GM18517 (cell line): ENCODE measurements at regions not wholly inside any gene's neighbourhood (a gene's known extent, or its start where the extent isn't known, plus 50 kb on each side); places are given as distances from the start of the nearest gene placed in this dataset.

Experiments
- ATAC-seq: cut with Tn5 transposase; IDR thresholded peaks from one replicate; pipeline ENCODE4 v1.9.1; 2021; ENCODE audit warnings: mild to moderate bottlenecking, moderate library complexity; ENCODE audit not compliant: unreplicated experiment

GRCh38 chr11:15793043-15793996 is 563.0 kb downstream of the SOX6 start:
- ATAC-seq = no peak

DNA sequence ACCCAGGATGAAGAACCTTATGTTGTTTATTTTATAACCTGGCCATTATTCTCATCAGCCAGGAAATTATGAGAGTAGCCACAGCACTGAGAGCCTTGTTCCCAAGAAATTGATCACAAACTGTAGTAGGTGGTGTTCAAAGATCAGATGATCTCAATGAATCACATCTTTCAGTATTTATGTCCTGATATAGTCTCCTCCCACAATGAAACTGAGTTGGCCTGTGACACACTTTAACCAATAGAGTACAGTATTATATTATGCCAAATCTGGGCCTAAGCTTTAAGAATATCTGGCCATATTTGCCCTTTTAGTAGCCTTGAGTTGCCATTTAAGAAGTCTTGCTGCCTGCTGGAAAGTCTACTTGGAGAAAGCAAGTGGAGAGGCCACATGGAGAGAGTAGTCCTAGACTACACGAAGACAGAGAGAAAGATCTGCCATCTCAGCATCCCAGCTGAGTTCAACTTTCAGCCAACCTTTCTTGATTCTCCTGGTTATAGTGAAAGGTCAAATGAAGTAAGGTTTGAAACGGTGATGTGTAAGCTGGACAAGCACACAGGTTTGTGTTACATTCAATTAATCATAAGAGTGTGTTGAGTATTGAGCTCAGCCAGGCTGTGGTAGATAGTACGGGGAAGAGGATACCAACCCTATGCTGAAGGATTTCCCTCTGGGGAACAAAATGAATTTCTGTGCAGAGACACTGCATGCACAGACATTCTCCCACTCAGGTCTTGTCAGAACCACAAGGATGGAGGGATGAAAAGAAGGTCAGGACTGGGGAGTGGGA is 561.8 kb downstream of the SOX6 start:
- no peak for ATAC-seq

- no peak for ATAC-seq
Measured at GRCh38 chr11:15795378-15795777, 561.0 kb downstream of the SOX6 start.

DNA sequence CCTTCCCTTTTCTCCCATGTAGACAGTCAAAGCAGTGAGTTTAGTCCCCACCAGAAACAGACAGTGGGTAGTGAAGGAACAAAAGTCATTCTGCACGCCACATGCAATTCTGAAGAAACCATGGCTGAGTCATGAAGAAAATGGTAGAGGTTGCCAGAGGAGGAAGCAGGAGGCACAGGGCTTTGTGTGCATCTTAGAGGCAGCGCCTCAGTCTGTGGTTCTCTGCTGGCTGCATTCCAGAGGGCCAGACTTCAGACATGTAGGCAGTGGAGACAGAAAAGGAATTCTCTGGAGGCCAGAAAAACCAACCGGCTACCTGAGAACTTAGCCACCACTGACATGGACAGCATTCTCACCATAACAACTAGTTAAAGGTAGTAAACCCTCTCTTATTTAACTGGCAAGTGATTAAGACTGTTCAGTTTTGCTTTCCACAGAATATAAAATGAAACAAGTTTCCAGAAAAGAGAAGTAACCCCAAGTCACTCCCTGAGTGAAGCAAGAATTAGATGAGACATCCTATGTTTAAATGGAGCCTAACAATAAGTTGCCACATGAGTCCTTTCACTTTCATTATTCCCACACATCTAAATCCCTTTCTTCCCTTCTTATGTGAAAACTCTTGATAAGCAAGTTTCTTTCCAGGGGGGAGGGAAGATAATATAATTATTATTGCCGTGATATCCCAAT is 556.1 kb downstream of the SOX6 start:
- ATAC-seq = no peak

- no peak for ATAC-seq
Measured at GRCh38 chr11:15801126-15801525, 555.2 kb downstream of the SOX6 start.

GRCh38 chr11:15801616-15802015 is 554.7 kb downstream of the SOX6 start:
- no peak for ATAC-seq

GRCh38 chr11:15805726-15806125 is 550.6 kb downstream of the SOX6 start:
- ATAC-seq = no peak

DNA sequence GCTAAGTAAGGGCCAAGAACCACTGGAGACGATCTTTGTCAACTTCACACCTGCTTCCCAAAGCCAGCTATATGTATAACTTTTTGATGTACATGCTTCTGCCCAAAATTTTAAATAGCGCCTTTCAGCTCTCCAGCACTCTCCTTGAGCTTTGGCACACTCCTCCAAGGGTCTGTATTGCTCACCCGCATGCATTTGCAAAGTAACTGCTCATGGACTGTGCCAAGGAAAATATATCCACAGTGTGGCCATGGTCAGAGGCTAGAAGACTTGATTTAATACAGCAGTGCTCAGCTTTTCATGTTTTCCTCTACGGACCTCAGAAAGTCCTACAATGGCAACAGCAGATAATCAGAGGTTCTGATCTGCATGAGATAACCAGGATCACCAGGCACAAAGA is 550.1 kb downstream of the SOX6 start:
- no peak for ATAC-seq

DNA sequence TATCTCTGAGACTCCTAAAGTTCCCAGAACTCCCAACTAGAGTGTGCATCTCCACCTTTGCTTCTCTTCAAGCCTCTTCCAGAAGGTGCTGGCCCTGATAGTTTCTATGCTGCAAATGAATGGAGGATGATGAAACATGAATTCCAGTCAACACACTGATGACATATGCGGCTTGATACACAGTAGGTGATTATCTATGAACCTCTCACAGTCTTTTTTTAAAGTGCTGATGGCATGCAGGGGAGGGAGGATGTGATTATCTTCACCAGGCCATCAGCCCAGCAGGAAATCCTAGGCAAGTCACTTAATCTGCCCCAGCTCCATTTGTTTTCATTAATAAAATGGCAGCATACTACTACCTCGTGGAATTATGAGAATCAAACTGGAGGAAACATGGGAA is 548.5 kb downstream of the SOX6 start:
- ATAC-seq = no peak

GRCh38 chr11:15810082-15810481 is 546.3 kb downstream of the SOX6 start:
- ATAC-seq = no peak

DNA sequence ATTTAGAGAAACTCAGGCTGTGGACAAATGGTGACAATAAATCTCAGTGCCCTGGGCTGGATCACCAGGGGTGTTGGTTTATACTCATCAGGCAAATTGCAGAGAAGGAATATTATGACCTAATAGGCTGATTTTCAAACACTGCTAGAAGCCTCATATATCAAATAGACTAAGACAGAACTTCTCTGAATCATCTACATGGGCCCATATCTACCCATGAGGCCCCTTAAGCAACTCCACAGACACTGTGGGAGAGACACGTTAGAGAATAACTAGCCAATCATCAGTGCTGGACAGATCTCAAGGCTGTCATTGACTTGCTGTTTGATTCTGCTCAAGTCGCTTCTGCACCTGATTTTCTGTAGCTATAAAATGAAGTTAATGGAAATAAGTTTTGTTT is 545.8 kb downstream of the SOX6 start:
- no peak for ATAC-seq

DNA sequence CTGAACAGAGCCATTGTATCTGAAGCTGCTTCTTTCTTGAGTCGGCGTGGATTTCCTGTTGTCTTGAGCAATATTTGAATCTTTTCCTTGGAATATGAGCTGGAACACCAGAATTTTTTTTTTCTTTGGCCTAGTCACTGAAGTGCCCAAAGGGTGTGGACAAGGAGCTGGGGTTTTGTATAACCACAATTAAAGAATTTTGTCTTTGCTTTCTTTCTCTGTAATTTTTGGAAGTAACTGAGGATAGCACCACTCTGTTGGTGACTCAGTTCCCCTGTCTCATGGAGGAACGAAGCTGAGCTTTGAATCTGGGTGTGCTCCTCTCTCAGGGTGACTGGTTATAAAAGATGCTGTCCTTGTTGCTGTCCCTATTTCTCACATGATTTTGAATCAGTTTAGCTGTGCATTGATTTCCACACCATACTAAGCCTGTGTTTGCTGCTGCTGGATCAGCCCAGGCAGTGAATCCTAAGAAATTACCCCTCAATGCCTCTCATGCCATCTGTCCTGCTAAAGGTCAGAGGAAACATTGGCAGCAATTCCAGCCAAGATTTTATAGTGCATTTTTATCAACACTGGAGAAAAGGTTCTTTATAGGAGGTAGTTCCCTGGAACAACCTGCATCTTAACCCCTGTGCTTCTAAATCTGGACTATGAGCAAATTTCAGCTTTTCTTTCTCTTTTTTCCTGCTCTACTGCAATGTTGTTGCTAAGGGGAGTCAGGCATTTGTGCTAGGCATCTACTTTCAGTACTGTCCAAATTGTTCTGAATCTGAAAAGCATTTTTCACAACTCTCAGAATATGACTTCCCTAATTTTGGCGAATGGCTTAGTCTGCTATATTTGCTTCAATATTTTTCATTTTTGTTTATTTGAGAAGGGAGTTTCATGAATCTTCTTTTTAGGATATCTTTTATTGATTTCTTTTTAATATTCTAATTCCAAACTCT is 540.8 kb downstream of the SOX6 start:
- no peak for ATAC-seq

GRCh38 chr11:15816260-15816871 is 540.0 kb downstream of the SOX6 start:
- ATAC-seq = no peak

DNA sequence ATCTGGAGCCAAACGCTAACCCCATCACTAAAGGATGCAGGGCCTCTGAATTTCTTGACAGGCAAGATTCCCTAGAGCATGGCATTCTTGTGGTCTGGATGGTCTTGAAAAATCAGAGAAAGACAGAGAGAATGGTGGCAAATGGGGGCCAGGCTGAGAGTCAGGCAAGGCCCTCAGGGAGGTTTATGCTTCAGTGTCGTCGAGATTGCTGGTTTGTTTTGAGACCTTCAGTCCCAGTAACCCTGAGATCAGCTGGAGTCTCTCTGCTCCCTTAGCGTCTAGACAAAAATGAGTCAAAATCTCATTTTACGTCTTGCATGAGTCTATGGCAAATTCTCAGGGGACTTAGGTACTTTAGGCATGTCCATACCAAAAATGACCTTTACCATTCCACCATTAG is 539.3 kb downstream of the SOX6 start:
- no peak for ATAC-seq

DNA sequence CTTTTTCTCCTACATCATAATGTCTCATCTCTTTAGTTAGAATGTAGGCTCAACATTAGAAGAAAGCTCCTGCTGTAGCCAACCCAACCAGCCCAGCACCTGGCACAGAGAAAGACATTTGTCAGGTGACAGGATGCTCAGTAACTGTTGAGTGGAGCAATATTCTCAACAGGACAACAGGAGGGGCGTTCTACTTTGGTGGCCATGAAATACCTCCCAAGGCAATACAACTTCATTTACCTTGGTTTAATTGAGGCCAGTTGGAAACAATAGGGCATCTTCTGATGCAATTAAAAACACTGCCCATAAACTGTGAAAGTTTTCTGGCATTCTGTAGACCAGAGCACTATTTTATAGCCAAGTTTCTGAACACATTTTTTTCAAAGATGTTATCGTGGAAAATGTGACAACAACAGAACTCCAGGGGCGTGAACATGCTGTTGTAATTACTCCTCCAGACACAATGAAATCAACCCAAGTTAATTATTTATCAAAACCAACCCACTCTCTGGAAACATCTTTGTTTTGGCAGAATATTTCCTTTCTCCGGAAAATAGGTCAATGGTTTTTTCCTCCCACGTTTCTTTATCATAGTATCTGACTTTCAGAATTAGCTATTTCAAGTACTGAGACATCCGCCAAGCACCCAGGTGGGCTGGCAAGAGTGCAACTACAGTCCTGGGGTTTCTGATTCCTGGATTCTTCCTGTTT is 538.1 kb downstream of the SOX6 start:
- no peak for ATAC-seq

GRCh38 chr11:15819679-15820286 is 536.6 kb downstream of the SOX6 start:
- no peak for ATAC-seq

GRCh38 chr11:15821451-15821850 is 534.9 kb downstream of the SOX6 start:
- no peak for ATAC-seq

- ATAC-seq = no peak
Measured at GRCh38 chr11:15824060-15824459, 532.3 kb downstream of the SOX6 start.
